Suppressor macrophage treated with lipopolysaccharide for 1 hour (primary cell): ENCODE measurements at regions not wholly inside any gene's neighbourhood (a gene's known extent, or its start where the extent isn't known, plus 50 kb on each side); places are given as distances from the start of the nearest gene placed in this dataset.
"Not testable (repeated sequence)": the region's sequence is repeated elsewhere in the genome, so short reads cannot be mapped to it uniquely, and the experiment has no call there.

Source experiments
- DNase-seq, 3 donors: peaks; one replicate each; pipeline ENCODE4 v3.0.0-alpha.2; 2020 to 2022

DNA sequence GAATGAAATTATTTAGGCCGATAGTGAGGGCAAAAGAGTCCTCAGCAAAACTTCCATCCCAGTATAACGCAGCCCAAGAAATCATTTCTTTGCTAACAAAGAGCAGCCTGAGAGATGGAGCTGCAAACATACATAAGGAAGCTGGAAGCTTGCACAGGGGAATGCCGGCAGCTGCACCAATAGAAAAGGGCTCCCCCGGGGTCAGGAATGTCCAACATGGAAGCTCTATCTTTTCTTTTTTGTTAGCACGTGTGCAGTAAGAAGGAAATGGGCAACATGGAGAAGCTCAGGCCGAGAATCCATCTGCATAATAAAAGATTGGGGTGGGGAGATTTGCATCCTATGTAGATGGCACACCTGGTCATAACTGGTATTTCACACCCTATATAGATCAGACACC is 1363.5 kb upstream of the PCDH20 start:
- DNase-seq, result no peak

DNA sequence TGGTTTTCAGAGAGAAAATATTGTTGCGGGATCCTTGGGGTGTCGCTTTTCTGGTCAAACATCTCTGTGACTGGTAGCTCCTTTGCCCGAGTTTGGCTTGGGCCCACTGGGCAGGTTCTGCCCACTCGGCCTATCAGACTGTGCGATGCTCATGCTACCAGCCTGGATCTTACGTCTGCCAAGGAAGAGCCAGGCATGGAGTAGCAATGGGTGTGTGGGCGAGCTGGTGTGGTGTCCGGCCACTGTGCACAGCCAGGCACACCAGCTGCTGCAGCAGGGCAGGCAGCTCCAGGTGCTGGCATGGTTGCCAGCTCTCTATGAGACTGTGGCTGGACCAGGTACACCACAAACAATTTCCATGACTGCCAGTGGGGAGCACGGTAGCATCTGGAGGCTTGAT is 1351.8 kb upstream of the PCDH20 start:
- no peak for DNase-seq

DNA sequence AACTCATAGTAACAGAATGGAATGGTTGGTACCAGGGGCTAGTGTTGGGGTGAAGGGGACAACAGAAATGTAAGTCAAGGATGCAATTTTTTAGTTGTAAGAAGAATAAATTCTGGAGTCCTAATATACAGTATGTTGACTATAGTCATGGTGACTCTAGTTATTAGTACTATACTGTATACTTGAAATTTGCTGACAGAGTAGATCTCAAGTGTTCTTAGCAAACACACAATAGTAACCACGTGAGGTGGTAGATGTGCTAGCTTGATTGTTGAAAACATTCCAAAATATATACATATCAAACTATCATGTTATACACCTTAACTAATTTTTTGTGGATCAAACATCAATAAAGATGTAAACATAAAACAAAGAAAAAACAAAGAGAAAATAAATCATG is 1345.1 kb upstream of the PCDH20 start:
- DNase-seq, result no peak

DNA sequence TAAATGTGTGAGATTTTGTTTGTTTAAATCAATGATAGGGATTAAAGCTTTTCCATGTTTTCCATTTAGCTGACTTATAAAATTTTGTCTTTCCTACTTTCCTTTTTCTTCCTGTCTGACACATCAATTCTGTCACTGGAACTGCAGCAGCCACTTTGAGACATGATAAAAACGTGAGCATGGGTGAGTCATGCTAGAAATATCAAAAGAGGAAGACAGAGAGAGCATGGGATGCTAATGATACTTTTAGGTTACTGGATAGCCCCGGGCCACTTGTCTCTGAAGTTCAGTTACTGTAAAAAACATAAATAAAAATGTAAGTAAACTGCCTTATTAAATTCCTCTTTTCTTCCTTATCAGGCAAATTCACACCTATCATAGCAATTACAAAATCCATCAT is 1332.0 kb upstream of the PCDH20 start:
- no peak for DNase-seq

DNA sequence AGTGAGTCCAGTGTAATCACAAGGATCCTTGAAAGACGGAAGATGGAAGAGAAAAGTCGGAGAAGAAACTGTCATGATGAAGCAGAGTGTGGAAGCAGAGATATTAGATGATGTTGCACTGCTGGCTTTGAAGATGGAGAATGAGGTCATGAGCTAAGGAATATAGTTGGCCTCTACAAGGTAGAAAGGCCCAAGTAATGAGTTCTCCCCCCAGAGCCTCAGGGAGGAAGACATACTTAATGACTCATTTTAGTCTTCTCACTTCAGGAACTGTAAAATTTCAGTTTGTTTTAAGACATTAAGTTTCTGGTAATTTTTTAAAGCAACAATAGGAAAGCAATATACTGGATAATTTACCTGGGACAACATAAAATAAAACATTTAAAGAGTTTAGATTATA is 1331.5 kb upstream of the PCDH20 start:
- DNase-seq, result no peak

DNA sequence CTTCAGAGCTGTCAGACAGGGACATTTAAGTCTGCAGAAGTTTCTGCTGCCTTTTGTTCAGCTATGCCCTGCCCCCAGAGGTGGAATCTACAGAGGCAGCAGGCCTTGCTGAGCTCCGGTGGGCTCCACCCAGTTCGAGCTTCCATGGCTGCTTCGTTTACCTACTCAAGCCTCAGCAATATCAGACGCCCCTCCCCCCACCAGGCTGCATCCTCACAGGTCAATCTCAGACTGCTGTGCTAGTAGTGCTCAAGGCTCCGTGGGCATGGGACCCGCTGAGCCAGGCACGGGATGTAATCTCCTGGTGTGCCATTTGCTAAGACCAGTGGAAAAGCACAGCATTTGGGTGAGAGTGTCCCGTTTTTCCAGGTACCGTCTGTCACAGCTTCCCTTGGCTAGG is 1314.1 kb upstream of the PCDH20 start:
- DNase-seq, result not testable (repeated sequence)

DNA sequence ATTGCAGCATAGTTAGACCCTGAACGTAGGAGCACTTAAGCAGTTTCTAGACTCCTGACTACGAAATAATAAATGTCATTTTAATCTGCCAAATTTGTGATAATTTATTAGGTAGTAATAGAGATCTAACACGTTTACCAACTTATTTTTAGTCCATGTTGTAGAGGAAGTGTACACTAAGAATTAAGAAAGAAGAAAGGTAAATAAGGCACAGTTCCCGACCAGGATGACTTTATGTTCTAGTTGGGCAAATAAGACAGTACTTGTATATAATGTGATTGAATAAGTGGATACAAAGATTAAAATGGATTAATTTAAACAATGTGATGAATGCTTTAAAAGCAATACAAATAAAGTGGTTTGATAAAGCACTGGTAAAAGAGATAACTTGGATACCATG is 1306.2 kb upstream of the PCDH20 start:
- no peak for DNase-seq

DNA sequence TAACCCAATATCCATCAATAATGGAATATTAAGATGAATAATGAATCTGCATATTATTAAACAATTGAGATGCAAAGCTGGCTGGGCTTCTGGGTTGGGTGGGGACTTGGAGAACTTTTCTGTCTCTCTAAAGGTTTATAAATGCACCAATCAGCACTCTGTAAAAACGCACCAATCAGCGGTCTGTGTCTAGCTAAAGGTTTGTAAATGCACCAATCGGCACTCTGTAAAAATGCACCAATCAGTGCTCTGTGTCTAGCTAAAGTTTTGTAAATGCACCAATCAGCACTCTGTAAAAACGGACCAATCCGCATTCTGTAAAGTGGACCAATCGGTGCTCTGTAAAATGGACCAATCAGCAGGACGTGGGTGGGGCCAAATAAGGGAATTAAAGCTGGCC is 1296.3 kb upstream of the PCDH20 start:
- not testable (repeated sequence) for DNase-seq

DNA sequence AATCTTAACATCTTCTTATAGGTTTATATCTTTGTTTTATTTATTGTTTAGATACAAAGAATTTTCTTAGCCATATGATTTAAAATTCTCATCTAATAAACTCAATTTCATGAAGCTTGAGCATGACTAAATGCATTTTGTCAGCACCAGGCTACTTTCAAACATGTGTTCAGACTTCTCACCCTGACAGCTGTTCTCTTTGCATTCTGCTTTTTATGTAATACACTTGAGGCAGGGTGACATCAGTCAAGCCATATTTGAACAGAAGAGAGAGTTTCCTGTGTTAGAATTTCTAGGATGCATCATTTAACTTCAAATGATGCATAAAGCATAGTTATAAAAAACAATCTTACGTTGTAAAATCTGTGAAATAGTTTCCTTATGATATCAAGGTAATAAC is 1295.1 kb upstream of the PCDH20 start:
- DNase-seq, result no peak

DNA sequence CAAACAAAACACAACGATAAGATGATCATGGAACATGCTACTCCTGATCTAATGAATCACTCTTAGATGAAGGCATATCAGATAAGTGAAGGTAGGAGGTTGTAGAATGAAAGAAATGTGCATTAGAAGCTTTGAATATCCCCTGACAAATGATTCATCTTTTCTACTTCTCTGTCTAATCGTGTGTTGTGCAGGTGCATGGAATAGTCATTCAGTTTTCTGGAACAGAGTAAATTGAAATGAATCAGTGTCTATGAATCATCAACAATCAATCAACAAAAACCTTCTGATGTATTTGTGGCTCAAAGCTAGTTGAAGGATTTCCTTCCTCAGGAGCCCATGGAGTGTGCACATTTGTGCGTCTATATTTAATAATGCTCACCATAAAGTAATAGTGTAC is 1290.4 kb upstream of the PCDH20 start:
- no peak for DNase-seq

DNA sequence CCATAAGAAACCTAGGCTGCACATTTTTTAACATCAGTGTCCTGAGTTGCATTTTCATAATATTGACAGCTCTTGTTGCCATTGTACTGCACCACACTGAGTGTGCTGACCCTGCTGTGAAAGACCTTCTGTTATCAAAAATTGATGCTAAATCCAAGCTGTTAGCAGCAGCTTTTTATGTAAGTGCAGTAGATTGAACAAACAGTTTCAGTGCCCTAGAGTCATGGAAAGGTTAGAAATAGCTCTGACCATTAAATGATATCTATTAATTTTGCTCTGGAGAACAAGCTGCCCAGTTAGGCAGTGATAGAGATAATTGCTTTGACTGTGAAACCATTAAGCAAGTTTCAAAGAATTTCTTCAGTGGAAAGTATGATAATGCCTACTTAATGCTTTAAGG is 1289.2 kb upstream of the PCDH20 start:
- DNase-seq, result no peak

DNA sequence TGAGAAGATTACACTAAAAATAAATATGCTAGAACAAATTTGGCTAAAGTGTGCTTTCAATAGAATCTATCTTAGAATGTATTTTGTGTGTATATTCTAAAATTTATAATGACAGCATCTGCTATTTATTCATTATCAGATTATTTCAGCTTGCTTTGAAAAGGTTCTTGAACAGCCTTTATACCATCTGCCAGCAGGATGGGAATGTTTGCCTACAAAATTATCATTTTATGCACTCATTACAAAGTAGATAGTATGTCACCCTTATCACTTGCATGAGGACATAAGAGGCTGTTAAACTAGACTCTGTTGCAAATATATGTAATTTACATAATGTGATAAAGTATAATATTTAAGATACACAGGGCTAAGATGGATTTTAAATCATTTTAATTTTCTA is 1286.9 kb upstream of the PCDH20 start:
- DNase-seq, result no peak

DNA sequence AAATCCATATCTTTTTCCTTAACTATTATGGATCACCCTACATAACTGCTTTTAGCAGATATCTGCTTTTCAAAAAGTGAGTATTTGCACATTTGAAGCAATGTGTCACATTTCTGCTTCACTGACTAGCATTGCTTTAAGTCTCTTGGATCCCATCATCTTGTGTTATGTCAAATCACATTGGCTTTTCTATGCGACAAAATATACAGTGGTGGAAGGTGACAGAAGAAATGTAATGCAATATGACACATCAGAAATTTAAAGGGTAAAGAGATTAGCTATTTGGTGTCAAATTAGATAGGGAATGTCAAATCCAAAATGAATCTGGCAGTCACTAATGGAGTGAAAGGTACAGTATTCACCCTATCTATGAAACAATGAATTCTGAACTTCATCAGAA is 1282.1 kb upstream of the PCDH20 start:
- DNase-seq, result no peak

DNA sequence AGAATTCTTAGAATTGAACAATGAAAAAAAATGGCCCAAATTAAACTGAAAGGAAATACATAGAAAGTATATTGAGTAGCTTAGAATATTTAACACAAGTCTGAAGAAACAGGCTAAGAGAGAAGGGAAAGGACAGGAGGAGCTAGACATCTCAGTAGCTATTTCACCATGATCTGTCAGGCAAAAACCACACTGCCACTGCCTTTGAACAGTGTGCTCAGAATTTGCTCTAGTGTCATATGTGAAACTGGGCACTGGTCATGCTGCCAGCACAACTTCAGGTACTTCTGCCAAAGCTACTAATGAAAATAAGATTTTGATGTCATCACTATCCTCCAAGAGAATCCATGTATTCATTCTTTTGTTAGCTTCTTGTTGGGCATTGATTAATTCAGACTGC is 1280.8 kb upstream of the PCDH20 start:
- DNase-seq, result no peak

DNA sequence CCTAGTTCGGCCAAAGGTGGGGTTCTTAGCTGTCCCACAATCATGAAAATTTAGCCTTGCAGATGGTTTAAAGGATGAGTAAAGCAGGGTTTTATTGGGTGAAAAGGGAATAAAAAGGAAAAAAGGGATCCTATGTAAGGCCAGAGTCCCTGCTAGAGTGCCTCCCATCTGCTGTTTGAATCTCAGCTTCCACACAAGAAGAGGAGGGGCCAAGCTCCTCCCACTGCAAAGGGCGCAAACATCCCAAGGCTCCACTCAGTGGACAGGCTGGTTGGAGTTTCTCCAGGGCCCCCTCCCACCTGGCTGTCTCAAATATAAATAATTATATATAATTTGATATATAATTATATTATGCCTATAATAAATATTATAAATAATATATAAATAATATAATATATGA is 1272.1 kb upstream of the PCDH20 start:
- no peak for DNase-seq

DNA sequence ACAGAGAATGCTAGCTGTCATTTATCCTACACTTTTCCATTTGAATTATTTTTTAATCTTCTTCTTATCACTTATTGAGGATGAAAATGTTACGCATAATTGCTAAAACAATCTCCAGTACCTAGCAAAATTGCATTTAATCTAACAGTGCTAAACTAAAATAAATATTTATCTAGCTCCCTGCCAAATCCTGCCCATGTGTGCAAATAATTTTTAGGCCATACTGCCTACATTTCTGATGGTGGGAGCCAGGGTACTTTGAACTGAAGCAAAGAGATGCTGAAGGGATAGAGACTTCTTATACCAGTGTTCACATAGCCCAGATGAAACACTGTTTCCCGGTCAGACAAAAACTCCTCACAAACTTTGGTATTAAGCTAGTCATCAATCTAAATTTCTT is 1268.7 kb upstream of the PCDH20 start:
- no peak for DNase-seq

DNA sequence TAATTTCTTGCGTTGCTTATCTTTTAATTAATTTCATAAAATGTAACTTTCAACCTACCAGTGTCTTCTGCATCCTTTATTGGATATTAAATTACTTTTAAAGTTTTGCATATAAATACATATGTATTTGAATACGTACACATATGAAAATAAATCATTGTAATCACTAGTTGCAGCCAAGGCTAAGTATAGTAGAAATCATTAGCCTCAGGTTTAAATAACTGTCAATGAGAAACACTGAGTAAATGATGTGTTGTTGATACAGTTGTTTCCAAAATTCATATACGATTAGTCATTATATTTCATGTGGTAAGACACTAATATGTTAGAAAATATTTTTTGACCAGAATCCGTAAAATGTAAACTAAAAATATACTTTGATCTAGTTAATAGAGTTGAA is 1267.1 kb upstream of the PCDH20 start:
- DNase-seq, result no peak

DNA sequence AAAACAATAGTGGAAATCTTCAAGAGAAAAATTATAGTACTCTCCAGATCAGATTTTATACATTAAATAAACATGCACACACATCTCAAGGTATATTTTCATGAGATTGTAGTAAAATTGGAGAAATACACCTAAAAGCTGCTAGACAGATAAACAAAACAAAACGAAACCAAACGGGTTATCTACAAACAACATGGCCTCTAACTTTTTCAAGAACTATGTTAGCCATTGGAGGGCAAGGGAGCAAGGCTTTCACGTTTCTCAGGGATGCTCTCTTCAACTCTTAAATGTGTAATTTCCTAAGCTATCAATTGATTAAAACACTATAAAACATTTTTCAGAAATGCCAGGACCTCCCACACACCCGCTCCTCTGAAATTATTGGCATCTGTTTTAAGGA is 1262.4 kb upstream of the PCDH20 start:
- DNase-seq, result no peak

DNA sequence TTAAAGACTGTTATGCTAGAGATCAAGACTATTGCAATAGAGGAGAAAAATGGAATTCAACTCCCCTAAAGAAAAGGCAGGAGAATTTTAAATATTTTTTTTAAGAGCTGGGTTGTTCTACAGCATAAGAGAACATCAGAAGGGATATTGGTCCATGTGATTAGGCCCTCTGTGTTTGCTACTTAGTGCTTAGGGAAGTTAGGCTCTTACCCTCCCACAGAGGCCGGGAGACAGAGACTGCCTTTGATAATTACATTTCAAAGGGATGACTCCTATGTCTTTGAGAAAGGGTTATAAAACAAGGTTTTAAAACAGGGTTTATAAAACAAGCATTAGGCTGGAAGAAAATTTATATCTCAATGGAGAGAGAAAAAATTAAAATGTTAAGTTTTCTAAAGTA is 1248.1 kb upstream of the PCDH20 start:
- DNase-seq, result no peak

DNA sequence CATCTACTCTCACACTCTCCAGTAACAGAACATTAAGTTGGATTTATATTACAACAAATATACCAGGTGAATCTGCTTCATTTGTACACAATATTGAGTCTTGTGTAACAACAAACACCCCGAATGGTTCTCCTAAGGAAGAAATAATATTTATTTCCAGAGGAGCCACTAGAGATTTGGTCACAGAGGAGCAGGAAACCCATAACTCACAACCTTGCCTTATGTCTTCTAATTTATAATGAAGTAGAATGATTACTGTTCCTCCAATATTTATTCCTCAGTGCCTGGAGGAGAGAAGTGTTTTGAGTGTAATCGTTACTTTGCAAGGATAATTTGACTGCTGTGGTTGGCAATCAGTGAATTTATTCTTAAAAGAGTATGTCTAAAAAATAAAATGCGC is 1243.7 kb upstream of the PCDH20 start:
- no peak for DNase-seq

DNA sequence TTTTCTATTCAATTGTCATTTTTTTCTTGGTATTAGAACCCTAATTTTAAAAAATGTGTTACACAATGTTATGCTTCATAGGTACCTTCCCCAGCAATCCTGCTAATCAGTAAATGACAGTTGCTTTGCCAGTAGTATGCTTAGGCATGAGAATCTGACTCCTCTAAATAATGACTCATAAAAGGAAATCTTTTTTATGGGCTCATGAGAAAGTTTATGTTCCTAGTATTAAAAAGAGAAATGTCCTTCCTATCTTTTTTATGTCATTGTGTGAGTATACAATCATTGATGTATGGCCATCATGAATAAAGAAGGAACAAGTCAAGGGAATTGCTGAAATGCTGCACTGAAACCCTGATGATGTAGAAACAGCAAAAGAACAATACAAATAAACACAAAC is 1237.7 kb upstream of the PCDH20 start:
- no peak for DNase-seq

DNA sequence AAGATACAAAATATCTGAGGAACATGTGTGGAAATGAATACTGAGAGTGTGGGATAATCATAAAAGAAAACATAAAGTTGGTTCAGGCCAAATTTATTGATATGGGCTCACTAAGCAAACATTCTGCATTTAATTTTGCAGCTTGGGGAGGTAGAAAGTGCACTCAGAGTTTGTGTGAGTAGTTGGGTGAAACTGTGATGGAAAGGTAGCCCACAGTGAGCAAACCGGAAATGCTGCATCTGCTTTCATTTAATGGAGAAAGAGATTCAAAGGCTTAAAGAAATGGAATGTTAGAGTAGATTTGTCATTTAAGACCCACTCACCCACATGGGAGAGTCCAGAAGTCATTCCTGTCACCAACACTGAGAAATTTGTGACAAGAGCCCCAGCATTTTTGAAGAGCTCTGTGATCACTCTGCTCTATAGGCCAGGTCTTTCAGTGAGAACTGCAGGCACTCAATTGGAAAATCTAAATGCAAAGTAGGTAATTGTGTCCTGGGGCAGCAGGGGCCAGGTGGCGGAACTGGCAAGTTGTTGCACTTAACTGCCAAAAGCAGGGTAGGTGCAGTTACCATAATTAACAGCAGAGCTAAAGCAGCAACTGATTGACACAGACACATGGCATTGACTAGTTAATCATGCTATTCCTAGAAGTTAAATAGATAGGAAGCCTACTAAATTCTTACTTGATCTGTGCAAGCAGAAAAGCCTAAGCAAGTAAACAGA is 1228.3 kb upstream of the PCDH20 start:
- no peak for DNase-seq

DNA sequence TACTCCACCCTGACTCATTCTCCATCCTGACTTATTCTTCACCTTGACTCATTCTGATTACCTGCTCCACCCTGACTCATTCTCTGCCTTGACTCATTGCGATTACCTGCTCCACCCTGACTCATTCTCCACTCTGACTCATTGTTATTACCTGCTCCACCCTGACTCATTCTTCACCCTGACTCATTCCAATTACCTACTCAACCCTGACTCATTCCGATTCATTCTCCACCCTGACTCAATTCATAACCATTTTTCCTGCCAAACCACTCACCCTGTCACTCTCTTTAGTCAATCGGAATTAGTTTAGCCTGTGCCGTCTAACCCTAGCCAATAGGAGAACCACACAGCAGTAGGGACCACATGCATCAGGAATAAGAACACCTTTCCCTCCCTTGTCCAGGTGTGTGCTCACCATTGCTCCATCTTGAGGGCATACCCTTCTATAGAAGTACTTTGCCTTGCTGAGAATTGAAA is 1227.4 kb upstream of the PCDH20 start:
- no peak for DNase-seq

DNA sequence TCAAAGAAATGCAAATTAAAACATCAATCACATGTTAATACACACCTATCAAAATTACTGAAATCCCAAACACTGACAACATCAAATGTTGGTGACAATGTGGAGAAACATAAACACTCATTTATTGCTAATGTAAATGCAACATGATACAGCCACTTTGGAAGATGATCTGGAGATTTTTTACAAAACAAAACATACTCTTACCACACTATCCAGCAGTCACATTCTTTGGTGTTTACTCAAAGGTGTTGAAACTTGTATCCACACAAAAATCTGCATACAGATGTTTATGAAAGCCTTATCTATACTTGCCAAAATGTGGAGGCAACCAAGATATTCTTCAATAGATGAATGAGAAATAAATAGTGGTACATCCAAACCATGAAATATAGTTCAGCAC is 1219.5 kb upstream of the PCDH20 start:
- no peak for DNase-seq

DNA sequence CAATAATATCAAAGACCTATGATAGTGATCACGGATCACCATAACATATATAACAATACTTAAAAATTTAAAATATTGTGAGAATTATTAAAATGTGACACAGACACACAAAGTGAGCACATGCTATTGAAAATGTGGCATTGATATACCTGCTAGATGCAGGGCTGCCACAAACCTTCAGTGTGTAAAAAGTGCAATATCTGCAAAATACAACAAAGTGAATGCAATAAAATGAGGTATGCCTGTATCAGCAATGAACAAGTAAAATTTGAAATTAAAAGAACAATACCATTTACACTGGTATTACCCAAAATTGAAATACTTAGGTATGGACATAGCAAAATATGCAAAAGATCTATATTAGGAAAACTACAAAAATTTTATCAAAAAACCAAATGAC is 1217.8 kb upstream of the PCDH20 start:
- no peak for DNase-seq

DNA sequence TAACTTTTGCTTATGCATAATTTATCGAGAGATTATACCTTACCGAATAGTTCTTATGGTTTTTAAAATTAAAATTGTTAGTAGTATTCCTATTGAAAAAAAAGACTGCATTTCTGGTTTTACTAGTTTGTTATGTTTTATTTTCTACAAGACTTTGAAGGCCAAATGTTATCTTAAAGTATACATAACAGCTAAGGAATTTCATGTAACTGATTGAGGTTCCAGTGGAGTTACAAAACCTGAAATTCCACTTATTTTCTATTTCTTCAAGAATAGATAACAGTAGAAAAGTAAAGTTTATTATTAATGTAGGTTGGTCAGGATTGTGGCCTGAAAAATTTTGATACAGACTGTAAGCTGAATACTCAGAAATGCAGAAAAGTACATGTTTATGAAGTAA is 1216.0 kb upstream of the PCDH20 start:
- no peak for DNase-seq
